ENCODE measurements at regions not wholly inside any gene's neighbourhood (a gene's known extent, or its start where the extent isn't known, plus 50 kb on each side); places are given as distances from the start of the nearest gene placed in this dataset.
A peak's percentile ranks its signal among the peaks of the same experiment; 100 is the strongest.

DNA sequence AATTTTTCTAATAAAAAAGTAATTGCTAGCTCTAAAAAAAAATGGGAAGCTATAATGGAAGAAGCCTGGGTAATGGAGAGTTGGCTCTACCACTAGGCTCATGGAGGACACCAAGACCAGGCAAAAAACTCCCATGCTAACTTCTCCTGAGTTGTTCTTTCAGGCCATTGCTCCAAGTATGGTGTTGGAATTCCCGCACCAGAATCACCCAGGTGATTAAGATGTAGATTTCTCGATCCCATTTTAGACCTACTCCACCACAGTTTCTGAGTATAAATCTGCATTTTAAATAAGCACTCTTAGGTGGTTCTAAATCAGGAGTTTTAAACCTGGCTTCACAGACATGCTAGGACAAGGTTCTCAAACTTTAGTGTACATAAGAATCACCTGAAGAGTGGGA, 221.0 kb downstream of the EMP1 start:
- no peak overlapping the region for H3K18ac ChIP-seq (ENCODE audit: low read length)

DNA sequence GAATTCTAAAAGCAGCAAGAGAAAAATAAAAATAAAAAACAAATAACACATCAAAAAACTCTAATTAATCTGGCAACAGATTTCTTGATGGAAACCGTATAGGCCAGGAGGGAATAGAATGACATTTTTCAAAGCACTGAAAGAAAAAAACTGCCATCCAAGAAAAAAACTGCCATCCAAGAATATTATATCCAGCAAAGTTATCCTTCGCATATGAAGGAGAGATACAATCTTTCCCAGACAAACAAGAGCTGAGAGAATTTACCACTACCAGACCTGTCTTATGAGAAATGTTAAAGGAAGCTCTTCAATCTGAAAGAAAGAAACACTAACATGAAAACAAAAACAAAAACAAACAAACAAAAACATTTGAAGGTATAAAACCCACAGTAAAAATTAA, 214.8 kb downstream of the EMP1 start:
- WGBS (ENCODE audit: extremely low coverage, insufficient coverage, insufficient read length): no CpG with 5 or more reads among the region's 2 CpGs

More for the DNA sequence above, 221.0 kb downstream of the EMP1 start:
- no peaks in the 10 kb centered on the region for H3K36me3 ChIP-seq (ENCODE audit: control insufficient read depth in 1 of 2, insufficient read depth in 2 of 2, low read length in 2 of 2)
- H3K4me2 ChIP-seq (ENCODE audit: low read length): no peak overlapping the region
- H3K79me2 ChIP-seq (ENCODE audit: control insufficient read depth, insufficient read depth, low read length, poor library complexity): no peaks in the 10 kb centered on the region
- H3K4me1 ChIP-seq (ENCODE audit: control insufficient read depth in 1 of 2, insufficient read depth in 2 of 2, low read length in 2 of 2): no peaks in the 10 kb centered on the region
- H3K4me3 ChIP-seq (ENCODE audit: low read depth, low read length): no peak overlapping the region
- H3K79me1 ChIP-seq (ENCODE audit: low read length): no peaks in the 10 kb centered on the region
- H3K4ac ChIP-seq (ENCODE audit: low read depth, low read length): no peak overlapping the region
- no peaks in the 10 kb centered on the region for H3K9me3 ChIP-seq (ENCODE audit: insufficient read depth, low read depth, low read length)
- H3K23ac ChIP-seq (ENCODE audit: low read length): no peak overlapping the region
- no peaks in the 10 kb centered on the region for H3K27me3 ChIP-seq (ENCODE audit: insufficient read depth, low read length)
- H2BK12ac ChIP-seq (ENCODE audit: low read length): no peak overlapping the region
- no peak overlapping the region for H4K91ac ChIP-seq (ENCODE audit: low read depth, low read length)
- no peak overlapping the region for H2AFZ ChIP-seq (ENCODE audit: insufficient read depth, low read length, poor library complexity)
- H2BK120ac ChIP-seq (ENCODE audit: insufficient read depth, low read length, poor library complexity): no peak overlapping the region
- no peak overlapping the region for H2BK5ac ChIP-seq (ENCODE audit: low read depth, low read length, poor library complexity)
- H2AK5ac ChIP-seq (ENCODE audit: low read length): no peak overlapping the region
- no peak overlapping the region for H4K12ac ChIP-seq (ENCODE audit: low read depth, low read length)
- no peak overlapping the region for H4K8ac ChIP-seq (ENCODE audit: low read depth, low read length)
- H3K9ac ChIP-seq (ENCODE audit: low read length): no peak overlapping the region
- H3K14ac ChIP-seq (ENCODE audit: low read length): no peak overlapping the region
- WGBS (ENCODE audit: extremely low coverage, insufficient coverage, insufficient read length): no CpG with 5 or more reads among the region's 2 CpGs
- DNase-seq: no peak
- no peak overlapping the region for H3K27ac ChIP-seq (ENCODE audit: low read depth, low read length)

DNA sequence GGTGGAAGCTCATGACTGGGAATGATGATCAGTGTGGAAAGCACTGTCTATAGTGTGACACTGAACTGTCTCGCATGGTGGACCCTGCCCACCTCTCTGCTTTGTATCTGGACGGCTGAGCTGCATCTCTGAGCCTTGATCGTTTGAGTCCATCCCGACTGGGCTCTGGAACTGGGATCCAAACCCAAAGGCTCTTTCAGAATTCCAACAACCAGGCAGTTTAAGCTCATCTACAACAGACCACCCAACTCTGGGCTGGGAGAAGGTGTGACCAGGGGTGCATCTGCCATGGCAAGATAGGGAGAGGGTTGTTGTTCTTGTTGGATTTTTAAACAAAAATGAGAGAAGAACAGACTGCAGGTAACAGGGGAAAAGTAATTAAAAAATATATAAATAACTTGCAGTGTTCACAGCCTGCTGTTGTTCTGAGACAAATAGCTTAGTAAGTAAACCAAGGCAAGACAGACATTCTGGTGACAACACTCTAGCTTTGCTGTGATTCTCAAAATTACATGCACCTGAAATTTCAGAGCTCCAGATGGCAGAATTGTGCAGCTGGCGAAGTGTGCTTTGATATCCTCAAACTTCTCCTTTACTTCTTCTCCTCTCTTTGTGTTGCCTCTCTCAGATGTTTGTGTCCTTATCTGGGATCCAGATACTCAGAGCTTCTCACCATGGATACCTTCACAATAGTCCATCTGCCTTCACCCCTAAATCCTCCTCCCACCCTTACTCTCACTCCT, 209.6 kb downstream of the EMP1 start:
- no peaks in the 10 kb centered on the region for H3K79me2 ChIP-seq (ENCODE audit: control insufficient read depth, insufficient read depth, low read length, poor library complexity)
- H3K4me1 ChIP-seq (ENCODE audit: control insufficient read depth in 1 of 2, insufficient read depth in 2 of 2, low read length in 2 of 2): no peaks in the 10 kb centered on the region
- H3K27me3 ChIP-seq (ENCODE audit: insufficient read depth, low read length): no peaks in the 10 kb centered on the region
- H3K4ac ChIP-seq (ENCODE audit: low read depth, low read length): no peak overlapping the region
- H4K91ac ChIP-seq (ENCODE audit: low read depth, low read length): no peak overlapping the region
- H3K18ac ChIP-seq (ENCODE audit: low read length): no peak overlapping the region
- peaks cover 2% of the 10 kb centered on the region for H3K9me3 ChIP-seq (ENCODE audit: insufficient read depth, low read depth, low read length)
- H3K36me3 ChIP-seq (ENCODE audit: control insufficient read depth in 1 of 2, insufficient read depth in 2 of 2, low read length in 2 of 2): no peaks in the 10 kb centered on the region
- H3K9ac ChIP-seq (ENCODE audit: low read length): no peak overlapping the region
- H2BK12ac ChIP-seq (ENCODE audit: low read length): no peak overlapping the region
- H3K4me3 ChIP-seq (ENCODE audit: low read depth, low read length): no peak overlapping the region
- no peak overlapping the region for H3K27ac ChIP-seq (ENCODE audit: low read depth, low read length)
- H2AFZ ChIP-seq (ENCODE audit: insufficient read depth, low read length, poor library complexity): no peak overlapping the region
- H3K79me1 ChIP-seq (ENCODE audit: low read length): no peaks in the 10 kb centered on the region
- H2AK5ac ChIP-seq (ENCODE audit: low read length): no peak overlapping the region
- DNase-seq: no peak
- no peak overlapping the region for H4K12ac ChIP-seq (ENCODE audit: low read depth, low read length)
- H3K4me2 ChIP-seq (ENCODE audit: low read length): no peak overlapping the region
- no peak overlapping the region for H2BK5ac ChIP-seq (ENCODE audit: low read depth, low read length, poor library complexity)
- no peak overlapping the region for H3K23ac ChIP-seq (ENCODE audit: low read length)
- no peak overlapping the region for H4K8ac ChIP-seq (ENCODE audit: low read depth, low read length)
- WGBS (ENCODE audit: extremely low coverage, insufficient coverage, insufficient read length): no CpG with 5 or more reads among the region's 5 CpGs
- H2BK120ac ChIP-seq (ENCODE audit: insufficient read depth, low read length, poor library complexity): no peak overlapping the region
- no peak overlapping the region for H3K14ac ChIP-seq (ENCODE audit: low read length)

More for the DNA sequence above, 214.8 kb downstream of the EMP1 start:
- H3K4ac ChIP-seq (ENCODE audit: low read depth, low read length): no peak overlapping the region
- H3K4me2 ChIP-seq (ENCODE audit: low read length): no peak overlapping the region
- no peak overlapping the region for H3K4me3 ChIP-seq (ENCODE audit: low read depth, low read length)
- H2BK12ac ChIP-seq (ENCODE audit: low read length): no peak overlapping the region
- no peaks in the 10 kb centered on the region for H3K36me3 ChIP-seq (ENCODE audit: control insufficient read depth in 1 of 2, insufficient read depth in 2 of 2, low read length in 2 of 2)
- H3K27me3 ChIP-seq (ENCODE audit: insufficient read depth, low read length): no peaks in the 10 kb centered on the region
- no peak overlapping the region for H2BK5ac ChIP-seq (ENCODE audit: low read depth, low read length, poor library complexity)
- H3K79me1 ChIP-seq (ENCODE audit: low read length): no peaks in the 10 kb centered on the region
- H3K9ac ChIP-seq (ENCODE audit: low read length): no peak overlapping the region
- H2AFZ ChIP-seq (ENCODE audit: insufficient read depth, low read length, poor library complexity): no peak overlapping the region
- H3K79me2 ChIP-seq (ENCODE audit: control insufficient read depth, insufficient read depth, low read length, poor library complexity): no peaks in the 10 kb centered on the region
- H2AK5ac ChIP-seq (ENCODE audit: low read length): no peak overlapping the region
- no peaks in the 10 kb centered on the region for H3K4me1 ChIP-seq (ENCODE audit: control insufficient read depth in 1 of 2, insufficient read depth in 2 of 2, low read length in 2 of 2)
- DNase-seq: no peak
- no peak overlapping the region for H4K91ac ChIP-seq (ENCODE audit: low read depth, low read length)
- no peak overlapping the region for H3K14ac ChIP-seq (ENCODE audit: low read length)
- no peak overlapping the region for H3K27ac ChIP-seq (ENCODE audit: low read depth, low read length)
- no peak overlapping the region for H3K18ac ChIP-seq (ENCODE audit: low read length)
- H4K8ac ChIP-seq (ENCODE audit: low read depth, low read length): no peak overlapping the region
- peaks cover 2% of the 10 kb centered on the region for H3K9me3 ChIP-seq (ENCODE audit: insufficient read depth, low read depth, low read length)
- H2BK120ac ChIP-seq (ENCODE audit: insufficient read depth, low read length, poor library complexity): no peak overlapping the region
- no peak overlapping the region for H4K12ac ChIP-seq (ENCODE audit: low read depth, low read length)
- no peak overlapping the region for H3K23ac ChIP-seq (ENCODE audit: low read length)

DNA sequence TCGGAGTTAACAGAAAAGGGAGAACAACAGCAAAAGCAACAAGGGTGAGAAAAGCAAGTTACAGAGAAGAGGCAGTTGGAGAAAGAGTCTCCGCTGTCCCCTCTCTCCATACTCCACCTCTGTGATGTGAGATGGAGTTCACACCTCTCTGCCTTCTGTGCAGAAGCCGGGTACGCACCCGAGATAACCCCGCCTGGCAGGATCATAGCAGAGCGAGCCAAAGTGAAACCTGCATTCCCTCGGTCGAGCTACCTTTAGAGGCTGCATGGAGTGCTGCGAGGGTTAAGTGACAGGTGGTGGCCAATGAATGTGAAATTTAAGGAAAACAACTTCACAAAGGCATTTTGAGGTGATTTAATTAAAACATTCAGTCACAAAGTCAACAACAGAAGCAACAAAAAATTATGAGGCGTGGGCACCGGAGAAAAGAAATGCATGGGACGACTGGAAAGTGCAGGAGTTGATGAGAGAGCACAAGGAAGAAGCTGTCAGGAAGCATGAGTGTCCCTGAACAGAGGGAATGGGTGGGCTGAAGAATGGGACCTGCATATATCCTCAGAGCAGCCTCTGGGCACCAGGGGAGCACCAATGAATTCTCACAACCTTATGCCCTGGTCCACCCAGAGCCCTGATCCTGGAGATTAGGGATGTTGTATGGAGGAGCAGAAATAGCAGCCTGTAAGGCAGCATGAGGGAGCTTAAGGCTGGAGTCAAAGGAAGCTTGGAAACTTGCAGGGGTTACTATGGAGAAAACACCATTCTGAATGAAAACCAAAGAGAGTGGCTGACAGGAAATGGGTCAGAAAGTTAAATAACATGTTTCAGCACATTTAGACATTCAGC, 208.3 kb downstream of the EMP1 start:
- Histone ChIP-seq H3K9ac (ENCODE audit: low read length) (peak overlapping the region; percentile 54), H4K91ac (ENCODE audit: low read depth, low read length) (no peak overlapping the region), H2AK5ac (ENCODE audit: low read length) (no peak overlapping the region), H2AFZ (ENCODE audit: insufficient read depth, low read length, poor library complexity) (no peak overlapping the region), H3K14ac (ENCODE audit: low read length) (no peak overlapping the region), H3K4me1 (ENCODE audit: control insufficient read depth in 1 of 2, insufficient read depth in 2 of 2, low read length in 2 of 2) (no peaks in the 10 kb centered on the region), H4K8ac (ENCODE audit: low read depth, low read length) (no peak overlapping the region), H3K23ac (ENCODE audit: low read length) (no peak overlapping the region), H2BK12ac (ENCODE audit: low read length) (no peak overlapping the region), H3K36me3 (ENCODE audit: control insufficient read depth in 1 of 2, insufficient read depth in 2 of 2, low read length in 2 of 2) (no peaks in the 10 kb centered on the region), H3K79me1 (ENCODE audit: low read length) (no peaks in the 10 kb centered on the region), H3K27ac (ENCODE audit: low read depth, low read length) (no peak overlapping the region), H3K9me3 (ENCODE audit: insufficient read depth, low read depth, low read length) (no peaks in the 10 kb centered on the region), H4K12ac (ENCODE audit: low read depth, low read length) (no peak overlapping the region), H3K4me2 (ENCODE audit: low read length) (no peak overlapping the region), H3K27me3 (ENCODE audit: insufficient read depth, low read length) (no peaks in the 10 kb centered on the region), H3K4me3 (ENCODE audit: low read depth, low read length) (no peak overlapping the region), H3K79me2 (ENCODE audit: control insufficient read depth, insufficient read depth, low read length, poor library complexity) (no peaks in the 10 kb centered on the region), H3K18ac (ENCODE audit: low read length) (no peak overlapping the region), H3K4ac (ENCODE audit: low read depth, low read length) (no peak overlapping the region), H2BK120ac (ENCODE audit: insufficient read depth, low read length, poor library complexity) (no peak overlapping the region), H2BK5ac (ENCODE audit: low read depth, low read length, poor library complexity) (no peak overlapping the region)
- no peak for DNase-seq
- WGBS (ENCODE audit: extremely low coverage, insufficient coverage, insufficient read length): no CpG with 5 or more reads among the region's 13 CpGs
